Neural progenitor cell (in vitro differentiated cells): ENCODE measurements at regions not wholly inside any gene's neighbourhood (a gene's known extent, or its start where the extent isn't known, plus 50 kb on each side); places are given as distances from the start of the nearest gene placed in this dataset.

Source experiments
- EZH2phosphoT487 ChIP-seq: fragments of 200-600 bp; sonication (generic); IDR thresholded peaks from 2 replicates; pipeline ENCODE4 v1.6.1; 2017; ENCODE audit warnings: antibody characterized with exemption
- TF ChIP-seq, protein P1 (sequence below): fragments of 200-600 bp; sonication (generic); IDR thresholded peaks from 2 replicates; pipeline ENCODE4 v1.5.1; 2017; ENCODE audit warnings: antibody characterized with exemption, mild to moderate bottlenecking

DNA sequence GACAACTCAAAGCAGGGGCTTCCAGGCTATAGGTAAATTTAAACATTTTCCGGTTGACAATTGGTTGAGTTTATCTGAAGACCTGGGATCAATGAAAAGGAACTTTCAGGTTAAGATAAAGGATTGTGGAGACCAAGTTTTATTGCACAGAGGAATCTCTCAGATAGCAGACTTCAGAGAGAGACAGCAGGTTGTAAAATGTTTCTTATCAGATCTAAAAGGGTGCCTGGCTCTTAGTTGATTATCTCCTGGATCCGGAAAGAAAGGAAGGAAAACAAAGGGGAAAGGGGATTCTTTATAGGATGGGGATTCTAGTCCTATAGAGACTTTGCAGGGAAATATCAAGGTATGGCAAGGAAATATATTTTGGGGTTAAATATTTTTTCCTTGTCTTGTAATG is 951.3 kb upstream of the SEMA6D start:
- TF ChIP-seq, protein P1, sequence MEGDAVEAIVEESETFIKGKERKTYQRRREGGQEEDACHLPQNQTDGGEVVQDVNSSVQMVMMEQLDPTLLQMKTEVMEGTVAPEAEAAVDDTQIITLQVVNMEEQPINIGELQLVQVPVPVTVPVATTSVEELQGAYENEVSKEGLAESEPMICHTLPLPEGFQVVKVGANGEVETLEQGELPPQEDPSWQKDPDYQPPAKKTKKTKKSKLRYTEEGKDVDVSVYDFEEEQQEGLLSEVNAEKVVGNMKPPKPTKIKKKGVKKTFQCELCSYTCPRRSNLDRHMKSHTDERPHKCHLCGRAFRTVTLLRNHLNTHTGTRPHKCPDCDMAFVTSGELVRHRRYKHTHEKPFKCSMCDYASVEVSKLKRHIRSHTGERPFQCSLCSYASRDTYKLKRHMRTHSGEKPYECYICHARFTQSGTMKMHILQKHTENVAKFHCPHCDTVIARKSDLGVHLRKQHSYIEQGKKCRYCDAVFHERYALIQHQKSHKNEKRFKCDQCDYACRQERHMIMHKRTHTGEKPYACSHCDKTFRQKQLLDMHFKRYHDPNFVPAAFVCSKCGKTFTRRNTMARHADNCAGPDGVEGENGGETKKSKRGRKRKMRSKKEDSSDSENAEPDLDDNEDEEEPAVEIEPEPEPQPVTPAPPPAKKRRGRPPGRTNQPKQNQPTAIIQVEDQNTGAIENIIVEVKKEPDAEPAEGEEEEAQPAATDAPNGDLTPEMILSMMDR: no peak
- TF ChIP-seq EZH2phosphoT487: no peak
